H1 (cell line): ENCODE measurements at regions not wholly inside any gene's neighbourhood (a gene's known extent, or its start where the extent isn't known, plus 50 kb on each side); places are given as distances from the start of the nearest gene placed in this dataset.

Source experiments
- CTCF ChIA-PET: fragments of 300-600 bp; sonication (Branson Sonifier 250); formaldehyde crosslinking; loops from one replicate; lab custom pipeline; 2021; ENCODE audit not compliant: partially characterized antibody; lab: Charles Lee
- POLR2A ChIA-PET: fragments of 300-600 bp; sonication (Branson Sonifier 250); formaldehyde crosslinking; loops from one replicate; lab custom pipeline; 2021; ENCODE audit warnings: inconsistent platforms; ENCODE audit not compliant: partially characterized antibody; lab: Charles Lee
- DNase-seq, 2 experiments: peaks; one replicate each; pipeline versions ENCODE4 v3.0.0 to v3.0.0-alpha.2; 2010 to 2022; ENCODE audit warnings: low spot score in 2 of 2, low read depth in 1 of 2, mixed read lengths in 1 of 2
- FAIRE-seq: peaks from 2 replicates; lab custom pipeline; 2011; peaks lifted over from hg19 to GRCh38; lab: Jason Lieb, UNC
- H2AFZ ChIP-seq: 2 replicates; pipeline ENCODE4 v1.8.1; 2012; ENCODE audit warnings: low read length, inconsistent platforms
- H2AK5ac ChIP-seq: 2 replicates; pipeline ENCODE4 v1.6.1; 2013; ENCODE audit warnings: low read depth, low read length
- H2BK120ac ChIP-seq: replicated peaks from 2 replicates; pipeline ENCODE3; 2013; ENCODE audit warnings: low read depth, low read length, inconsistent platforms
- H2BK12ac ChIP-seq: 2 replicates; pipeline ENCODE4 v1.6.1; 2013; ENCODE audit warnings: low read depth, low read length
- H2BK15ac ChIP-seq: 2 replicates; pipeline ENCODE4 v1.6.1; 2013; ENCODE audit warnings: low read length
- H2BK20ac ChIP-seq: 2 replicates; pipeline ENCODE4 v1.6.1; 2013; ENCODE audit warnings: low read length
- H2BK5ac ChIP-seq: 2 replicates; pipeline ENCODE4 v1.6.1; 2013; ENCODE audit warnings: low read depth, low read length
- H3K14ac ChIP-seq: 2 replicates; pipeline ENCODE4 v1.6.1; 2013; ENCODE audit warnings: inconsistent platforms; ENCODE audit not compliant: insufficient read length
- H3K18ac ChIP-seq: 2 replicates; pipeline ENCODE4 v1.6.1; 2013; ENCODE audit warnings: low read length; ENCODE audit errors: extremely low read depth
- H3K23ac ChIP-seq: 2 replicates; pipeline ENCODE4 v1.6.1; 2013; ENCODE audit warnings: inconsistent platforms; ENCODE audit not compliant: insufficient read length
- H3K23me2 ChIP-seq: 2 replicates; pipeline ENCODE4 v1.6.1; 2013; ENCODE audit warnings: low read depth, low read length
- H3K27ac ChIP-seq: 2 replicates; pipeline ENCODE4 v1.6.1; 2011; ENCODE audit warnings: low read depth, low read length, inconsistent platforms
- H3K27me3 ChIP-seq, 4 experiments: replicated peaks in 1 of 4; 1 replicate in 1 of 4; 2 replicates in 3 of 4; pipeline versions ENCODE4 v1.6.1 to v1.8.1; 2011 to 2013; ENCODE audit warnings: low read length in 3 of 4, mild to moderate bottlenecking in 3 of 4, inconsistent platforms in 2 of 4, mixed read lengths in 2 of 4, moderate library complexity in 1 of 4; ENCODE audit not compliant: control insufficient read depth in 3 of 4, insufficient read depth in 3 of 4; ENCODE audit errors: extremely low read depth in 1 of 4
- H3K36me3 ChIP-seq, 4 experiments: 2 replicates each; pipeline versions ENCODE4 v1.6.1 to v1.8.1; 2011 to 2013; ENCODE audit warnings: mild to moderate bottlenecking in 4 of 4, low read length in 3 of 4, moderate library complexity in 2 of 4, control low read depth in 1 of 4, inconsistent platforms in 1 of 4; ENCODE audit not compliant: insufficient read depth in 4 of 4, control insufficient read depth in 2 of 4
- H3K4ac ChIP-seq: replicated peaks from 2 replicates; pipeline ENCODE3; 2013; ENCODE audit warnings: low read length, low read depth, mixed read lengths, inconsistent platforms; ENCODE audit not compliant: insufficient read length
- H3K4me1 ChIP-seq, 4 experiments: replicated peaks in 1 of 4; 1 replicate in 1 of 4; 2 replicates in 3 of 4; pipeline versions ENCODE4 v1.6.1 to v1.8.1; 2011 to 2013; ENCODE audit warnings: low read length in 3 of 4, inconsistent platforms in 2 of 4, mixed read lengths in 1 of 4; ENCODE audit not compliant: insufficient read depth in 4 of 4, control insufficient read depth in 3 of 4
- H3K4me2 ChIP-seq, 2 experiments: 2 replicates each; pipeline versions ENCODE4 v1.6.1 to v1.8.1; 2011 to 2013; ENCODE audit warnings: low read depth in 2 of 2, low read length in 2 of 2, control low read depth in 1 of 2, inconsistent platforms in 1 of 2, mild to moderate bottlenecking in 1 of 2; ENCODE audit not compliant: insufficient read depth in 1 of 2
- H3K4me3 ChIP-seq, 4 experiments: fragments of 200-600, 300-600 bp in 1 of 4; sonication (generic), shearing (Covaris generic), sonication (Bioruptor Twin) in 1 of 4; 2 replicates each; pipeline versions ENCODE4 v1.5.1 to v1.8.1; 2011 to 2016; ENCODE audit warnings: low read length in 4 of 4, low read depth in 3 of 4, control low read depth in 2 of 4, inconsistent platforms in 2 of 4, mild to moderate bottlenecking in 2 of 4, mixed read lengths in 1 of 4, moderate library complexity in 1 of 4; ENCODE audit not compliant: insufficient read depth in 2 of 4; ENCODE audit errors: extremely low read depth in 1 of 4
- H3K56ac ChIP-seq: replicated peaks from 2 replicates; pipeline ENCODE3; 2013; ENCODE audit warnings: low read depth, mild to moderate bottlenecking, mixed read lengths, low read length, inconsistent platforms; ENCODE audit not compliant: insufficient read length
- H3K79me1 ChIP-seq: 2 replicates; pipeline ENCODE4 v1.6.1; 2013; ENCODE audit warnings: low read depth, low read length, control low read depth
- H3K79me2 ChIP-seq, 2 experiments: 2 replicates each; pipeline versions ENCODE4 v1.6.1 to v1.8.1; 2012 to 2013; ENCODE audit warnings: low read length in 2 of 2, mild to moderate bottlenecking in 2 of 2, inconsistent platforms in 1 of 2; ENCODE audit not compliant: insufficient read depth in 2 of 2, control insufficient read depth in 1 of 2
- H3K9ac ChIP-seq, 4 experiments: replicated peaks in 1 of 4; 1 replicate in 1 of 4; 2 replicates in 3 of 4; pipeline versions ENCODE4 v1.6.1 to v1.8.1; 2011 to 2013; ENCODE audit warnings: low read depth in 3 of 4, low read length in 3 of 4, control low read depth in 2 of 4, mild to moderate bottlenecking in 2 of 4, moderate library complexity in 2 of 4, inconsistent platforms in 1 of 4; ENCODE audit errors: extremely low read depth in 1 of 4
- H3K9me3 ChIP-seq, 2 experiments: 2 replicates each; pipeline versions ENCODE4 v1.6.1 to v1.8.1; 2012 to 2013; ENCODE audit warnings: mild to moderate bottlenecking in 2 of 2, moderate library complexity in 2 of 2, control low read depth in 1 of 2, inconsistent platforms in 1 of 2, low read depth in 1 of 2, low read length in 1 of 2, mixed read lengths in 1 of 2; ENCODE audit not compliant: insufficient read depth in 2 of 2
- H4K20me1 ChIP-seq, 2 experiments: replicated peaks in 1 of 2; 2 replicates each; pipeline versions ENCODE3 to v1.8.1; 2011 to 2013; ENCODE audit warnings: inconsistent platforms in 2 of 2, low read length in 2 of 2, mild to moderate bottlenecking in 1 of 2; ENCODE audit not compliant: insufficient read depth in 2 of 2, control insufficient read depth in 1 of 2
- H4K5ac ChIP-seq: 2 replicates; pipeline ENCODE4 v1.6.1; 2013; ENCODE audit warnings: low read length, low read depth, mixed read lengths, inconsistent platforms; ENCODE audit not compliant: insufficient read length
- H4K8ac ChIP-seq: 2 replicates; pipeline ENCODE4 v1.8.0; 2013; ENCODE audit warnings: mild to moderate bottlenecking, moderate library complexity, low read length, inconsistent platforms; ENCODE audit not compliant: insufficient read depth; ENCODE audit errors: extremely low read depth
- H4K91ac ChIP-seq: replicated peaks from 2 replicates; pipeline ENCODE3; 2013; ENCODE audit warnings: low read length, mixed read lengths, inconsistent platforms; ENCODE audit not compliant: insufficient read length
- ASH2L ChIP-seq: fragments of 200-600, 300-600 bp; sonication (generic); IDR thresholded peaks from one replicate; pipeline ENCODE4 v1.7.1; 2017; ENCODE audit warnings: low read length
- CTBP2 ChIP-seq: IDR thresholded peaks from 2 replicates; pipeline ENCODE4 v1.7.0; 2011; ENCODE audit warnings: borderline replicate concordance, mild to moderate bottlenecking, moderate library complexity, mixed read lengths, low read length; ENCODE audit not compliant: insufficient read depth, insufficient read length
- EZH2 ChIP-seq: fragments of 200-600 bp; sonication (generic); IDR thresholded peaks from 2 replicates; pipeline ENCODE4 v1.7.1; 2012; ENCODE audit warnings: low read depth, mild to moderate bottlenecking, moderate library complexity, low read length, inconsistent platforms; ENCODE audit not compliant: severe bottlenecking
- GABPA ChIP-seq: IDR thresholded peaks from 2 replicates; pipeline ENCODE4 v1.6.1; 2011; ENCODE audit warnings: mild to moderate bottlenecking, low read length, moderate library complexity, borderline replicate concordance; ENCODE audit not compliant: insufficient read depth
- HDAC2 ChIP-seq, 2 experiments: fragments of 300-600 bp in 1 of 2; sonication (generic) in 1 of 2; IDR thresholded peaks; 2 replicates each; pipeline ENCODE4 v1.6.1; 2011 to 2012; ENCODE audit warnings: low read depth in 2 of 2, low read length in 2 of 2, mild to moderate bottlenecking in 2 of 2, moderate library complexity in 2 of 2, borderline replicate concordance in 1 of 2, inconsistent platforms in 1 of 2
- JUND ChIP-seq: IDR thresholded peaks from 2 replicates; pipeline ENCODE4 v1.6.1; 2011; ENCODE audit warnings: mild to moderate bottlenecking, improper control_type of control experiment, low read length
- KDM1A ChIP-seq: fragments of 200-600, 300-600 bp; sonication (generic); IDR thresholded peaks from 2 replicates; pipeline ENCODE4 v1.7.1; 2016; ENCODE audit warnings: mild to moderate bottlenecking, low read length, borderline replicate concordance
- MAX ChIP-seq: IDR thresholded peaks from 2 replicates; pipeline ENCODE4 v1.6.1; 2012; ENCODE audit warnings: inconsistent platforms
- POLR2A ChIP-seq, 2 experiments: IDR thresholded peaks; 1 replicate in 1 of 2; 2 replicates in 1 of 2; pipeline ENCODE4 v1.6.1; 2011; ENCODE audit warnings: low read depth in 2 of 2, low read length in 2 of 2, mild to moderate bottlenecking in 2 of 2; ENCODE audit errors: control extremely low read depth in 1 of 2
- RAD21 ChIP-seq, 2 experiments: IDR thresholded peaks in 1 of 2; conservative IDR thresholded peaks in 1 of 2; 2 replicates each; pipeline ENCODE4 v1.6.1; 2011; ENCODE audit warnings: low read depth in 2 of 2, low read length in 2 of 2, improper control_type of control experiment in 1 of 2, inconsistent platforms in 1 of 2, mild to moderate bottlenecking in 1 of 2, moderate library complexity in 1 of 2
- SIN3A ChIP-seq, 2 experiments: IDR thresholded peaks in 1 of 2; conservative IDR thresholded peaks in 1 of 2; 2 replicates each; pipeline ENCODE4 v1.6.1; 2011 to 2012; ENCODE audit warnings: low read length in 2 of 2, improper control_type of control experiment in 1 of 2, low read depth in 1 of 2, mild to moderate bottlenecking in 1 of 2
- SIRT6 ChIP-seq: IDR thresholded peaks from one replicate; pipeline ENCODE4 v1.7.1; 2012; ENCODE audit warnings: low read length, inconsistent platforms
- SUZ12 ChIP-seq: fragments of 200-600 bp; sonication (generic); IDR thresholded peaks from 2 replicates; pipeline ENCODE4 v1.6.1; 2012; ENCODE audit warnings: mild to moderate bottlenecking, inconsistent platforms, low read length, moderate library complexity, mixed read lengths
- TCF12 ChIP-seq: IDR thresholded peaks from 2 replicates; pipeline ENCODE4 v1.6.1; 2011; ENCODE audit warnings: low read depth, mild to moderate bottlenecking, low read length
- WGBS, 2 experiments: shearing (Covaris generic) in 1 of 2; methylation state at CpG; one replicate each; pipeline versions ENCODE4 v1.1.6 to v1.1.7; 2013 to 2015; ENCODE audit warnings: low lambda C conversion rate in 2 of 2, mixed read lengths in 2 of 2, inconsistent platforms in 1 of 2, low coverage in 1 of 2, missing lambda C conversion rate in 1 of 2; ENCODE audit not compliant: insufficient replicate concordance in 2 of 2, insufficient coverage in 1 of 2, insufficient read length in 1 of 2; ENCODE audit errors: extremely low coverage in 1 of 2, missing lambda C conversion rate in 1 of 2; 5-methylcytosine and 5-hydroxymethylcytosine counted together

- H3K23ac ChIP-seq = no peak overlapping the region
Measured at GRCh38 chr2:128949360-128949759, 630.7 kb upstream of the HS6ST1 start.

More at GRCh38 chr2:128949360-128949759, 630.7 kb upstream of the HS6ST1 start:
- DNase-seq (no peak), FAIRE-seq (no peak)
- Histone ChIP-seq H4K91ac (no peak overlapping the region), H4K5ac (no peak overlapping the region), H3K27me3 (no peaks in the 10 kb centered on the region), H3K4ac (no peak overlapping the region), H3K23me2 (no peaks in the 10 kb centered on the region), H4K8ac (no peak overlapping the region), H3K18ac (no peak overlapping the region), H3K14ac (no peak overlapping the region), H3K9me3 (peaks cover 13 to 18% of the 10 kb centered on the region in 2 experiments), H3K4me3 (no peak overlapping the region), H2BK5ac (no peak overlapping the region), H3K4me1 (no peaks in the 10 kb centered on the region), H3K36me3 (no peaks in the 10 kb centered on the region), H3K4me2 (no peak overlapping the region), H2BK12ac (no peak overlapping the region), H3K9ac (no peak overlapping the region), H2BK120ac (no peak overlapping the region), H2AK5ac (no peak overlapping the region), H3K56ac (no peak overlapping the region), H2AFZ (no peak overlapping the region), H2BK15ac (no peak overlapping the region), H3K79me1 (no peaks in the 10 kb centered on the region), H2BK20ac (no peak overlapping the region), H3K79me2 (no peaks in the 10 kb centered on the region), H4K20me1 (no peaks in the 10 kb centered on the region), H3K27ac (no peak overlapping the region)
- CTCF ChIA-PET = no interaction called here
- TF ChIP-seq EZH2 (no peak), HDAC2 (IDR thresholded peaks at IDR 0.05; ENCODE audit: borderline replicate concordance in 1 of 2, low read depth in 2 of 2, low read length in 2 of 2) (no peak), GABPA (no peak), KDM1A (no peak), JUND (no peak), MAX (no peak), TCF12 (no peak), CTBP2 (no peak), POLR2A (IDR thresholded peaks at IDR 0.05; ENCODE audit: control extremely low read depth in 1 of 2, low read depth in 2 of 2, low read length in 2 of 2) (no peak), SIN3A (conservative IDR thresholded peaks at IDR 0.05 in 1 of 2, IDR thresholded peaks at IDR 0.05 in 1 of 2; ENCODE audit: low read depth in 1 of 2, low read length in 2 of 2) (no peak), RAD21 (IDR thresholded peaks at IDR 0.05 in 1 of 2, conservative IDR thresholded peaks at IDR 0.05 in 1 of 2; ENCODE audit: low read depth in 2 of 2, low read length in 2 of 2) (no peak), SIRT6 (no peak), ASH2L (no peak), SUZ12 (no peak)
- WGBS, 2 experiments = 95% methylated on average over 5 of the region's 5 CpGs; no CpG with 5 or more reads in 1 of the 2 experiments
- POLR2A ChIA-PET = no interaction called here
